SKM-1 (cell line): ENCODE measurements at regions not wholly inside any gene's neighbourhood (a gene's known extent, or its start where the extent isn't known, plus 50 kb on each side); places are given as distances from the start of the nearest gene placed in this dataset.
"Not testable (repeated sequence)": the region's sequence is repeated elsewhere in the genome, so short reads cannot be mapped to it uniquely, and the experiment has no call there.

Experiments
- DNase-seq: peaks from one replicate; lab custom pipeline; 2025; ENCODE audit not compliant: unreplicated experiment; lab: John Stamatoyannopoulos, UW

- no peak for DNase-seq
Observed at GRCh38 chr1:60891281-60891680, 191.1 kb upstream of the NFIA start.

- peak; percentile 20 for DNase-seq
Observed at GRCh38 chr1:60890664-60891063, 191.7 kb upstream of the NFIA start.

- no peak for DNase-seq
Observed at GRCh38 chr1:60889709-60890108, 192.7 kb upstream of the NFIA start.

- no peak for DNase-seq
Observed at GRCh38 chr1:60888126-60888525, 194.2 kb upstream of the NFIA start.

GRCh38 chr1:60886793-60887331, 195.5 kb upstream of the NFIA start:
- DNase-seq, result no peak

- DNase-seq, result no peak
Observed at GRCh38 chr1:60886090-60886489, 196.3 kb upstream of the NFIA start.

- DNase-seq, result no peak
Observed at GRCh38 chr1:60880202-60880601, 202.2 kb upstream of the NFIA start.

GRCh38 chr1:60878323-60878722, 204.0 kb upstream of the NFIA start:
- no peak for DNase-seq

GRCh38 chr1:60877376-60877775, 205.0 kb upstream of the NFIA start:
- no peak for DNase-seq

- no peak for DNase-seq
Observed at GRCh38 chr1:60876952-60877351, 205.4 kb upstream of the NFIA start.

- no peak for DNase-seq
Observed at GRCh38 chr1:60875138-60875537, 207.2 kb upstream of the NFIA start.

- DNase-seq, result no peak
Observed at GRCh38 chr1:60874718-60875117, 207.6 kb upstream of the NFIA start.

- DNase-seq, result not testable (repeated sequence)
Observed at GRCh38 chr1:60873396-60873795, 209.0 kb upstream of the NFIA start.

GRCh38 chr1:60872426-60873054, 209.8 kb upstream of the NFIA start:
- no peak for DNase-seq

GRCh38 chr1:60870269-60870865, 212.0 kb upstream of the NFIA start:
- DNase-seq, result no peak

GRCh38 chr1:60868901-60869663, 213.3 kb upstream of the NFIA start:
- no peak for DNase-seq

- no peak for DNase-seq
Observed at GRCh38 chr1:60867782-60868181, 214.6 kb upstream of the NFIA start.

GRCh38 chr1:60866917-60867531, 215.3 kb upstream of the NFIA start:
- DNase-seq, result peak; percentile 31

GRCh38 chr1:60866226-60866900, 216.0 kb upstream of the NFIA start:
- DNase-seq, result no peak

- DNase-seq, result no peak
Observed at GRCh38 chr1:60865166-60865565, 217.2 kb upstream of the NFIA start.

GRCh38 chr1:60864722-60865121, 217.6 kb upstream of the NFIA start:
- no peak for DNase-seq
